ENCODE measurements at regions not wholly inside any gene's neighbourhood (a gene's known extent, or its start where the extent isn't known, plus 50 kb on each side); places are given as distances from the start of the nearest gene placed in this dataset.

DNA sequence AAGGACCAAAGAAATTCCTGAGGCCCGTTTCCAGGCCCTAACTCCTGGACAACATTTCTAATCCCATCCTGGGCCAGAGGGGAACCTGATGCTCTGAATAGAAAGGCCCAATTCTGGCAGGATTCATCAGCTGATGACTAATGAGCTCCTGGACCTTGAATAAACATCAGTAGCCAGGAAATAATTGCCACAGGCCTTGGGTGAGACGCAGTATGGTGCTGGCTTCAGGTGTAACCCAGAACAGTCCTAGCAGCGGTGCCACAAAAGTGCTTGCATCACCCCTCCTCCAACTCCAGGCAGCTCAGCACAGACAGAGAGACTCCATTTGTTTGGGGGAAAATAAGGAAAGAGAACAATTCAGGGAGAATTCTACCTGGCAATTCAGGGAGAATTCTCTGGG is 184.7 kb upstream of the POU1F1 start:
- TF ChIP-seq POLR2AphosphoS5 (IDR thresholded peaks at IDR 0.05) (no peak), EP300 (IDR thresholded peaks at IDR 0.05) (no peak), POLR2A (IDR thresholded peaks at IDR 0.05; ENCODE audit: low read depth) (no peak), CTCF (IDR thresholded peaks at IDR 0.05) (no peak)

DNA sequence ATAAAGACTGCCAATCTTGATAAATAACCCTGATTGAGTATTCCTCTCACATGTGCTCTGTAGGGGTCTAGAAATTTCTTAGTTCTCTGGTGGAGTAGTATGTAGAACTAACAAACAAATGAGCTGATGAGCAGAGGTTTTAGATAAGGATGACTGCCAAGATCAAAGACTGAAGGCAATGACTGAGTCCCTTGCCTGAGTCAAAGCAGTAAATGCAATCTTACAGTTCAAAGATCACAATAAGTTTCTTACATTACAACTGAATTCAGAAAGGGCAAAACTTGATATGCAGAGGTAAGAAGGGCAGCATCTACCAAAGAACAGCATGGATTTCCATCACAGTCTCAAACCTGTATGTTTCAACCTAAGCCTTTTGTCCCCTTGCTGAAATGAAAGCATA is 172.2 kb upstream of the POU1F1 start:
- no peak for DNase-seq (ENCODE audit: extremely low spot score)
- Histone ChIP-seq H3K27me3 (no peaks in the 10 kb centered on the region), H3K9me3 (peaks cover 0 to 8% (median 7%) of the 10 kb centered on the region in 4 donors), H3K4me3 (no peak overlapping the region), H3K4me1 (no peaks in the 10 kb centered on the region), H3K36me3 (no peaks in the 10 kb centered on the region), H3K27ac (replicated peaks in 1 of 4) (no peak overlapping the region)
- intact Hi-C loops (cut with DNase I): no loop called here
- TF ChIP-seq CTCF (IDR thresholded peaks at IDR 0.05): no peak
- TF ChIP-seq EP300 (IDR thresholded peaks at IDR 0.05): no peak
- TF ChIP-seq POLR2A (IDR thresholded peaks at IDR 0.05; ENCODE audit: low read depth): no peak
- no peak for TF ChIP-seq POLR2AphosphoS5 (IDR thresholded peaks at IDR 0.05)

More for the DNA sequence above, 184.7 kb upstream of the POU1F1 start:
- no peaks in the 10 kb centered on the region for H3K27me3 ChIP-seq
- no peak overlapping the region for H3K4me3 ChIP-seq
- H3K9me3 ChIP-seq: peaks cover 0 to 5% (median 0%) of the 10 kb centered on the region in 4 donors
- H3K4me1 ChIP-seq: no peaks in the 10 kb centered on the region
- DNase-seq (ENCODE audit: extremely low spot score): no peak
- H3K27ac ChIP-seq (replicated peaks in 1 of 4): no peak overlapping the region
- no peaks in the 10 kb centered on the region for H3K36me3 ChIP-seq
- intact Hi-C loops (cut with DNase I): no loop called here
- WGBS: 51% methylated on average over 3 of the region's 3 CpGs

DNA sequence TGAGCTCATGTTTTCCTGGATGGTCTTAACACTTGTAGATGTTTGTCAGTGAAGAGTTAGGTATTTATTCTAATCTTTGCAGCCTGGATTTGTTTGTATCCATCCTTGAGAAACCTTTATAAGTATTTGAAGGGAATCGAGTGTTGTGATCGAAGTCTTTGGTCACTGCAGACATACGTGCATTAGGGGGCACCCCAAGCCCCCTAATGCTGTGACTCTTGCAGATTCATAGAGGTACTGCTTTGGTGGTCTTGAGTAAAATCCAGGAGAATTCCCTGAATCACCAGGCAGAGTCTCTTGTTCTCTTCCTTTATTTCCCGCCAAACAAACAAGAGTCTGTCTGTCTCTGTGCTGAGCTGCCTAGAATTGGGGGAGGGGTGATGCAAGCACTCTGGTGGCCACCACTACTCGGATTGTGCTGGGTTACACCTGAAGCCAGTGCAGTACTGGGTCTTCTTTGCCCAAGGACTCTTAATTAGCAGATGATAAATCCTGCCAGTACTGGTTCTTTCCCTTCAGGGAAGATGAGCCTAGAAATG is 170.5 kb upstream of the POU1F1 start:
- intact Hi-C loops (cut with DNase I): no loop called here
- no peaks in the 10 kb centered on the region for H3K4me1 ChIP-seq

GRCh38 chr3:87442470-87442869 is 166.1 kb upstream of the POU1F1 start:
- Histone ChIP-seq H3K36me3 (no peaks in the 10 kb centered on the region), H3K4me3 (no peak overlapping the region), H3K27ac (replicated peaks in 1 of 4) (no peak overlapping the region), H3K27me3 (no peaks in the 10 kb centered on the region), H3K9me3 (peaks cover 0 to 7% (median 5%) of the 10 kb centered on the region in 4 donors), H3K4me1 (no peaks in the 10 kb centered on the region)
- intact Hi-C loops (cut with DNase I): no loop called here
- TF ChIP-seq CTCF (IDR thresholded peaks at IDR 0.05) (no peak), EP300 (IDR thresholded peaks at IDR 0.05) (no peak), POLR2A (IDR thresholded peaks at IDR 0.05; ENCODE audit: low read depth) (no peak), POLR2AphosphoS5 (IDR thresholded peaks at IDR 0.05) (no peak)
- 74% methylated on average over 3 of the region's 3 CpGs for WGBS
- DNase-seq (ENCODE audit: extremely low spot score): no peak

More for the DNA sequence above, 170.5 kb upstream of the POU1F1 start:
- DNase-seq (ENCODE audit: extremely low spot score): no peak
- peaks cover 0 to 8% (median 7%) of the 10 kb centered on the region in 4 donors for H3K9me3 ChIP-seq
- WGBS: 54% methylated on average over 5 of the region's 5 CpGs
- H3K36me3 ChIP-seq: no peaks in the 10 kb centered on the region
- H3K27ac ChIP-seq (replicated peaks in 1 of 4): no peak overlapping the region
- TF ChIP-seq POLR2A (IDR thresholded peaks at IDR 0.05; ENCODE audit: low read depth): no peak
- no peak for TF ChIP-seq POLR2AphosphoS5 (IDR thresholded peaks at IDR 0.05)
- TF ChIP-seq EP300 (IDR thresholded peaks at IDR 0.05): no peak
- TF ChIP-seq CTCF (IDR thresholded peaks at IDR 0.05): no peak
- no peaks in the 10 kb centered on the region for H3K27me3 ChIP-seq
- H3K4me3 ChIP-seq: no peak overlapping the region

GRCh38 chr3:87437765-87438164 is 161.4 kb upstream of the POU1F1 start:
- H3K36me3 ChIP-seq: no peaks in the 10 kb centered on the region
- H3K27me3 ChIP-seq: no peaks in the 10 kb centered on the region
- WGBS: 75% methylated on average over 1 of the region's 1 CpG
- no peak overlapping the region for H3K27ac ChIP-seq (replicated peaks in 1 of 4)
- TF ChIP-seq POLR2A (IDR thresholded peaks at IDR 0.05; ENCODE audit: low read depth): no peak
- no peak for TF ChIP-seq CTCF (IDR thresholded peaks at IDR 0.05)
- TF ChIP-seq EP300 (IDR thresholded peaks at IDR 0.05): no peak
- TF ChIP-seq POLR2AphosphoS5 (IDR thresholded peaks at IDR 0.05): no peak
- no peaks in the 10 kb centered on the region for H3K4me1 ChIP-seq
- no peak overlapping the region for H3K4me3 ChIP-seq
- intact Hi-C loops (cut with DNase I): no loop called here
- no peak for DNase-seq (ENCODE audit: extremely low spot score)
- peaks cover 0 to 4% (median 0%) of the 10 kb centered on the region in 4 donors for H3K9me3 ChIP-seq
